Frontal cortex (tissue), 3 donors: ENCODE measurements at regions not wholly inside any gene's neighbourhood (a gene's known extent, or its start where the extent isn't known, plus 50 kb on each side); places are given as distances from the start of the nearest gene placed in this dataset.

Experiments
- DNase-seq, 2 donors: peaks; one replicate each; pipeline ENCODE4 v3.0.0; 2012; ENCODE audit warnings: low spot score in 2 of 2
- FAIRE-seq: peaks from 2 replicates; lab custom pipeline; 2012; peaks lifted over from hg19 to GRCh38; lab: Jason Lieb, UNC
- donor health status: control.
- donor health status: control.
- donor health status: control.

- no peak for FAIRE-seq
- no peak for DNase-seq
These were observed 104.4 kb downstream of the LIPG start for GRCh38 chr18:49666045-49666775.

- FAIRE-seq (no peak), DNase-seq (no peak)
These were observed 102.3 kb downstream of the LIPG start for GRCh38 chr18:49663899-49664890.

GRCh38 chr18:49662506-49662905 lies 100.6 kb downstream of the LIPG start:
- FAIRE-seq, result no peak
- DNase-seq, result no peak

GRCh38 chr18:49658823-49659404 lies 97.1 kb downstream of the LIPG start:
- DNase-seq (no peak), FAIRE-seq (no peak)

- DNase-seq (no peak), FAIRE-seq (no peak)
These were observed 94.3 kb downstream of the LIPG start for GRCh38 chr18:49656073-49656692.

- DNase-seq (no peak), FAIRE-seq (no peak)
These were observed 93.6 kb downstream of the LIPG start for GRCh38 chr18:49655266-49656072.

- peak; percentile 80 for FAIRE-seq
These were observed 92.5 kb downstream of the LIPG start for GRCh38 chr18:49654347-49654746.

GRCh38 chr18:49652881-49653724 lies 91.2 kb downstream of the LIPG start:
- DNase-seq (no peak), FAIRE-seq (no peak)

More at GRCh38 chr18:49654347-49654746, 92.5 kb downstream of the LIPG start:
- no peak for DNase-seq

- no peak for FAIRE-seq
- DNase-seq, result no peak
These were observed 89.2 kb downstream of the LIPG start for GRCh38 chr18:49651033-49651432.

GRCh38 chr18:49650426-49650891 lies 88.6 kb downstream of the LIPG start:
- no peak for FAIRE-seq
- DNase-seq, result no peak

GRCh38 chr18:49648811-49649210 lies 87.0 kb downstream of the LIPG start:
- no peak for FAIRE-seq
- DNase-seq, result no peak
